D721Med (cell line): ENCODE measurements at regions not wholly inside any gene's neighbourhood (a gene's known extent, or its start where the extent isn't known, plus 50 kb on each side); places are given as distances from the start of the nearest gene placed in this dataset.

Experiments used
- DNase-seq: peaks from one replicate; pipeline ENCODE4 v3.0.0; 2011; ENCODE audit warnings: low spot score; ENCODE audit not compliant: insufficient read length
- FAIRE-seq: peaks from 2 replicates; lab custom pipeline; 2011; peaks lifted over from hg19 to GRCh38; lab: Jason Lieb, UNC
- CTCF ChIP-seq: IDR thresholded peaks from 2 replicates; pipeline ENCODE4 v1.5.1; 2012; ENCODE audit warnings: mild to moderate bottlenecking, control low read depth; ENCODE audit not compliant: insufficient read depth; ENCODE audit errors: missing control alignments

DNA sequence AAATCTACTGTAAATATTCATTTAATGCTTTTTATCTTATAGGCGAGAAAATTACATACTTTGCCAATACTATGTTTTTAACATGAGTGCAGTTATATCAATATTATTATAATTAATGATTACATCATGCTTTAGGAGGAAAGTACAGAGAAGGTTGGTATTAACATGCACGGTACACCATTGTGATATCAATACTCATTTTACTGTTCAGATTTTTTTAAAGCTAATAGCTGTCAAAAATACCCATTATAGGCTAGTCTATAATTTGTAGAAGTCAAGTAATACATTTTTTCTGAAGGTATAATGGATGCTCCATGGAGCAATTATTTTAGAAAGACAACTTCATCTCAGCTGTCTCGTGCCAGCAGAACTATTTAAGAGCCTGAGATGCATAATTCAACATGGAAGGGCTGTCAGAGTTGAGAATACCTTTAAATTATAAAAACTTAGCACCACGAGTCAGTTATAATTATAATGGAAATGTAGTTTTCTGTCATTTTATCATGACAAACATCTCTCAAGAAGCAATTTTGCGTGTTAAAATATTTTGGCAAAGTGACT, 1641.7 kb upstream of the ACVR2A start:
- DNase-seq (no peak), FAIRE-seq (no peak)

DNA sequence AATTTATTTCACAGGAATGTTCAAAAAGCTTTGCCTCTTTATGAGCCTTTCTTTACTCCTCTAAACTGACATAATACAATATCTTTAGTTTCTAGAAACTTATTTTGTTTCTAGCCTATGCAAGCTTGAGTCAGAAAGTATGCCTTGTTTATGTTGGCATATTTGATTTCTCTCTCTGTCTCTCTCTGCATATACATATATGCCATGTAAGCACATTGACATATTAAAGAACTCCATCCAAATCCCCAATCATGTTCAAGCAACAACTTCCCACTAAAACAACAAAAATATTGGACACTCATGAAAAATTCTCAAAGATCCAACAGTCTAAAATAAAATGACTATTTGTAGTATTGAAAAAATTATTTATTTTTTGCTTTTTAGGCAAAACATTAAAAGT, 1651.2 kb upstream of the ACVR2A start:
- no peak for TF ChIP-seq CTCF
- FAIRE-seq (no peak), DNase-seq (no peak)

More for the DNA sequence above, 1641.7 kb upstream of the ACVR2A start:
- no peak for TF ChIP-seq CTCF

DNA sequence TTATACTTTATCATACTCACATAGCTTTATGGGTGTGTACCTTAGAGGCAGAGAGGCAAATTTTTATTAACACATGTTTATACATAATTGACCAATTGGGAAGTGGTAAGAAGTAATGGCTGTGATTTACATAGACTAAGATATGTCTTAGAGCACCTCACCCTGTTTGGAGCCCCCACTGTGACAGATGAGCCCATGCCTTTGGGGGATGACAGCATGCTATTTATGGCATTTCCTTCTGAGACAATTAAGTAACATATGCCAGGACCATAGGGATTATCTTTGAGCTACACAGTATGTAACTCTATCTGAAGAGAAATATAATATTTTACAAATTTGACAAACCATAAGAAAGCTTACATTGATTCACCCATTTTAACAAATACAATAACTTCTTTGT, 1655.3 kb upstream of the ACVR2A start:
- TF ChIP-seq CTCF = no peak
- FAIRE-seq (peak; percentile 74), DNase-seq (no peak)

DNA sequence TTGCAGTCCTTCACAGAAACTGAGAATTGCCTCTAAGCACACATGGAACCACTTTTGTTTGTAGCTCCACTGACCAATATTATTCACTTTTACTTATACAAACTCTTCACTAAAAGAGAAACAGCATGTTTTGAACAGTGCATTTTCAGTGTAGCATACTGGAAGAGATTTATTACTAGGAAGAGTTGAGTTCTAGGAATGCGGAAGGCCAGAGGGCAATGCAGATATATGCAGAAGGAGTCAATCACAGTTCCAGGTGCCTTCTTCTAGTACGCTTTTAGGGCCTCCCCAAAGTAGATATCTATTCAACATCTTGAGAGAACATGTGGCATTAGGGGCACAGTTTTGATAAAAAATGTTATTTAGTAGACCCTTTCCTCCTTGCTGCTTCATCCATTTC, 1654.0 kb upstream of the ZEB2 start:
- no peak for FAIRE-seq
- TF ChIP-seq CTCF = no peak
- no peak for DNase-seq

GRCh38 chr2:146161256-146161882, 1641.5 kb upstream of the ZEB2 start:
- TF ChIP-seq CTCF = no peak
- no peak for FAIRE-seq
- DNase-seq = no peak

- FAIRE-seq (no peak), DNase-seq (no peak)
- no peak for TF ChIP-seq CTCF
These were observed 1638.3 kb upstream of the ZEB2 start for GRCh38 chr2:146158072-146158674.

- no peak for FAIRE-seq
- no peak for DNase-seq
- TF ChIP-seq CTCF = peak; percentile 8
These were observed 1627.6 kb upstream of the ZEB2 start for GRCh38 chr2:146147448-146148012.
